ENCODE measurements at regions not wholly inside any gene's neighbourhood (a gene's known extent, or its start where the extent isn't known, plus 50 kb on each side); places are given as distances from the start of the nearest gene placed in this dataset.
"Not testable (repeated sequence)": the region's sequence is repeated elsewhere in the genome, so short reads cannot be mapped to it uniquely, and the experiment has no call there.

DNA sequence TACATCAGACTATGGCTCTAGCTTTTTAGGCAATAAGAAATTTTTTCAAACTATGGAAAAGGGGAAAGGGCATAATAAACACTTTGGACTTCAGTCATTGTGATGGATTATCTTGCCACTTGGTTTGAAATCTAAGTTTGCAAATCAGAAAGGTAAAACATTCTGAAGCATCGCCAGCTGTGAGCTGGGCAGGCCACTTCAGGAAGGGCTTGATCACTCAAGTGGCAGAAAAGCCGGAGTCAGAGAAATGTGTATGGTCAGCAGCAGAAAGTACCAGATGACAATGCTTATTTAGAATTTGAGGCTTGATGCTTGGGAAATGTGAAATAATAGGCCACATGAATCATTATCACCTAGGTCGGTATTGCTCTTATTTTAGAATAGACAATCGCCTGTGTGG, 79.7 kb downstream of the ZNF648 start:
- Histone ChIP-seq H3K36me3 (no peaks in the 10 kb centered on the region), H3K27me3 (no peaks in the 10 kb centered on the region), H3K4me3 (no peak overlapping the region), H3K4me1 (no peaks in the 10 kb centered on the region), H3K27ac (no peak overlapping the region), H3K9me3 (no peaks in the 10 kb centered on the region)
- intact Hi-C loops (cut with DNase I; ENCODE audit: low total_unique reads) = no loop called here
- no peak for DNase-seq
- ATAC-seq = no peak
- TF ChIP-seq, protein P1, sequence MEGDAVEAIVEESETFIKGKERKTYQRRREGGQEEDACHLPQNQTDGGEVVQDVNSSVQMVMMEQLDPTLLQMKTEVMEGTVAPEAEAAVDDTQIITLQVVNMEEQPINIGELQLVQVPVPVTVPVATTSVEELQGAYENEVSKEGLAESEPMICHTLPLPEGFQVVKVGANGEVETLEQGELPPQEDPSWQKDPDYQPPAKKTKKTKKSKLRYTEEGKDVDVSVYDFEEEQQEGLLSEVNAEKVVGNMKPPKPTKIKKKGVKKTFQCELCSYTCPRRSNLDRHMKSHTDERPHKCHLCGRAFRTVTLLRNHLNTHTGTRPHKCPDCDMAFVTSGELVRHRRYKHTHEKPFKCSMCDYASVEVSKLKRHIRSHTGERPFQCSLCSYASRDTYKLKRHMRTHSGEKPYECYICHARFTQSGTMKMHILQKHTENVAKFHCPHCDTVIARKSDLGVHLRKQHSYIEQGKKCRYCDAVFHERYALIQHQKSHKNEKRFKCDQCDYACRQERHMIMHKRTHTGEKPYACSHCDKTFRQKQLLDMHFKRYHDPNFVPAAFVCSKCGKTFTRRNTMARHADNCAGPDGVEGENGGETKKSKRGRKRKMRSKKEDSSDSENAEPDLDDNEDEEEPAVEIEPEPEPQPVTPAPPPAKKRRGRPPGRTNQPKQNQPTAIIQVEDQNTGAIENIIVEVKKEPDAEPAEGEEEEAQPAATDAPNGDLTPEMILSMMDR (IDR thresholded peaks at IDR 0.05 in 4 of 5, conservative IDR thresholded peaks at IDR 0.05 in 1 of 5) = no peak
- no peak for TF ChIP-seq POLR2A (IDR thresholded peaks at IDR 0.05)
- in situ Hi-C loops (cut with MboI; ENCODE audit: low sequenced_read_pairs in 4 of 4) = no loop called here

DNA sequence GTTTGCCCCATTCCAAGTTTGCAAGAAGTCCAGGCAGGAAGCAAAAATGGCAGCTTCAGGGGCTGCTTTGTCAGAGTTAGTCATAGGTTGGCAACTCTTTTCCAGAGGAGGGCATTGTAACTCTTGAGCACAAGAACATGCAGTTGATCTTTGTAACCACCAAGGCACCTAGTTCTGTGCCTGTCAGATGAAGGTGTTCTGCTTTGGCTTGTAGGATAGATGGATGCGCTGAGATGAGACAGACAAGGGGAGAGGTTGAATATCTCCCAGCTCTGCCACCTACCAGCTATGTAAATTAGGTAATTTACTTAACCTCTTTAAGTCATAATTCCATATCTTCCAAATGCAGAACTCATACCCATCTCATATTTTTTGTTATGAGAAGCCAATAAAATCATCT, 89.3 kb downstream of the ZNF648 start:
- no peak for ATAC-seq
- no peaks in the 10 kb centered on the region for H3K27me3 ChIP-seq

DNA sequence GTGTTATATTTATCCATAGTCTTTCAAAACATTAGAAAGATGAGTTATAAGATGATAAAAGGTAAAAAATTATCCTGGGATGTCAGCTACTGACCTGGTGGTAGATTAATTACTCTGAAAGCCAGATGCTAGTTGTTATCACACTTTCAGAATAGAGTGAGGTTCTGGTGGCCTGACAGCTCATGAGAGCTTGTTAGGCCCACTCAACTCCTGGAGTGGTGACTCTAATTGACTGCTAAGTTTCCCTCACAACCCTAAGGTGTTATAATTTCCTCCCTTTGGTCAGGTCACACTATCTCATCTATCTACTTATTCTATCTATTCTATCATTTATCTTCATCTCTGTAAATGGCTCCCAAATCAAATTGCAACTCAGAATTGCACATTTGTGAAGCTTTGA, 90.1 kb downstream of the ZNF648 start:
- in situ Hi-C loops (cut with MboI; ENCODE audit: low sequenced_read_pairs in 4 of 4) = no loop called here
- no peaks in the 10 kb centered on the region for H3K36me3 ChIP-seq
- ATAC-seq = no peak
- H3K9me3 ChIP-seq = no peaks in the 10 kb centered on the region
- DNase-seq = no peak
- no peaks in the 10 kb centered on the region for H3K27me3 ChIP-seq
- no peak for TF ChIP-seq POLR2A (IDR thresholded peaks at IDR 0.05)
- TF ChIP-seq, protein P1 (IDR thresholded peaks at IDR 0.05 in 4 of 5, conservative IDR thresholded peaks at IDR 0.05 in 1 of 5) = no peak
- intact Hi-C loops (cut with DNase I; ENCODE audit: low total_unique reads) = no loop called here
- H3K27ac ChIP-seq = no peak overlapping the region
- no peaks in the 10 kb centered on the region for H3K4me1 ChIP-seq
- H3K4me3 ChIP-seq = no peak overlapping the region

More for the DNA sequence above, 89.3 kb downstream of the ZNF648 start:
- Histone ChIP-seq H3K36me3 (no peaks in the 10 kb centered on the region), H3K4me3 (no peak overlapping the region), H3K9me3 (no peaks in the 10 kb centered on the region), H3K4me1 (no peaks in the 10 kb centered on the region), H3K27ac (no peak overlapping the region)
- intact Hi-C loops (cut with DNase I; ENCODE audit: low total_unique reads) = no loop called here
- DNase-seq = no peak
- in situ Hi-C loops (cut with MboI; ENCODE audit: low sequenced_read_pairs in 4 of 4) = no loop called here
- TF ChIP-seq, protein P1 (IDR thresholded peaks at IDR 0.05 in 4 of 5, conservative IDR thresholded peaks at IDR 0.05 in 1 of 5) = no peak
- TF ChIP-seq POLR2A (IDR thresholded peaks at IDR 0.05) = no peak

DNA sequence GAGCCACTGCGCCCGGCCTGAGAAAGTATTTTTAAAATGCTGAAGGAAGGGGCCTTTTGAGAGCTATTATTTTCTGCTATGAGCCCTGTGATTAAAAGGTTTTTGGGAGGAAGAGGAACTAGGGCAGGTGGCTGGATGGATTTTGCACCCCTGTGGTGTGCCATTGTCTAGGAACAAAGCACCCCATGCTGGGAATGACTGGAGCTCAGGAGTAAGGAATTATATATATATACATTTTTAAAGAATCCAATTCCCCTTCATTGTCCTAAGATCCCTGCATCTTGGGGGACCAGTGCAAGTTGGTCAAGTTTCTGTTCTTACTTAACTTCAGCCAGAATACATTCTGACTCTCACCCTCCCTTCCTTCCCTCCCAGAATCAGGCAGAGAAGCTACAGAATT, 91.6 kb downstream of the ZNF648 start:
- DNase-seq (no peak), ATAC-seq (no peak)
- TF ChIP-seq POLR2A (IDR thresholded peaks at IDR 0.05) = no peak
- TF ChIP-seq, protein P1 (IDR thresholded peaks at IDR 0.05 in 4 of 5, conservative IDR thresholded peaks at IDR 0.05 in 1 of 5) = no peak
- Histone ChIP-seq H3K27me3 (no peaks in the 10 kb centered on the region), H3K27ac (no peak overlapping the region), H3K36me3 (no peaks in the 10 kb centered on the region), H3K4me1 (no peaks in the 10 kb centered on the region), H3K9me3 (no peaks in the 10 kb centered on the region), H3K4me3 (no peak overlapping the region)
- in situ Hi-C loops (cut with MboI; ENCODE audit: low sequenced_read_pairs in 4 of 4) = no loop called here
- intact Hi-C loops (cut with DNase I; ENCODE audit: low total_unique reads) = no loop called here

DNA sequence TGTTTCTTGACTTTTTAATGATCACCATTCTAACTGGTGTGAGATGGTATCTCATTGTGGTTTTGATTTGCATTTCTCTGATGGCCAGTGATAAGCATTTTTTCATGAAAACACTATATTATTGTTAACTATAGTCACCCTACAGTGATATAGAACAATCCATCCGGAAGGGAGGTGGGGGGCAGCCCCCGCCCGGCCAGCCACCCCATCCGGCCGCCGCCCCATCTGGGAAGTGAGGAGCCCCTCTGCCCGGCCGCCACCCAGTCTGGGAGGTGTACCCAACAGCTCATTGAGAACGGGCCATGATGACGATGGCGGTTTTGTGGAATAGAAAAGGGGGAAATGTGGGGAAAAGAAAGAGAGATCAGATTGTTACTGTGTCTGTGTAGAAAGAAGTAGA, 106.8 kb downstream of the ZNF648 start:
- H3K36me3 ChIP-seq; intact Hi-C loops (cut with DNase I; ENCODE audit: low total_unique reads); in situ Hi-C loops (cut with MboI; ENCODE audit: low sequenced_read_pairs in 4 of 4); H3K9me3 ChIP-seq; H3K4me3 ChIP-seq; H3K27ac ChIP-seq; DNase-seq; H3K27me3 ChIP-seq; ATAC-seq; H3K4me1 ChIP-seq: not testable (repeated sequence)

DNA sequence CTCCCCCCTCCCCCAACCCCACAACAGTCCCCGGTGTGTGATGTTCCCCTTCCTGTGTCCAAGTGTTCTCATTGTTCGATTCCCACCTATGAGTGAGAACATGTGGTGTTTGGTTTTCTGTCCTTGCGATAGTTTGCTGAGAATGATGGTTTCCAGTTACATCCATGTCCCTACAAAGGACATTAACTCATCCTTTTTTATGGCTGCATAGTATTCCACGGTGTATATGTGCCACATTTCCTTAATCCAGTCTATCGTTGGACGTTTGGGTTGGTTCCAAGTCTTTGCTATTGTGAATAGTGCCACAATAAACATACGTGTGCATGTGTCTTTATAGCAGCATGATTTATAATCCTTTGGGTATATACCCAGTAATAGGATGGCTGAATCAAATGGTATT, 107.3 kb downstream of the ZNF648 start:
- intact Hi-C loops (cut with DNase I; ENCODE audit: low total_unique reads); in situ Hi-C loops (cut with MboI; ENCODE audit: low sequenced_read_pairs in 4 of 4); H3K27ac ChIP-seq: not testable (repeated sequence)

More for the DNA sequence above, 107.3 kb downstream of the ZNF648 start:
- not testable (repeated sequence) for ATAC-seq, H3K4me1 ChIP-seq, H3K36me3 ChIP-seq, H3K27me3 ChIP-seq, DNase-seq, H3K9me3 ChIP-seq, H3K4me3 ChIP-seq

Data from gastrocnemius medialis (tissue), 4 donors.